Gastrocnemius medialis (tissue), 4 donors: ENCODE measurements at regions not wholly inside any gene's neighbourhood (a gene's known extent, or its start where the extent isn't known, plus 50 kb on each side); places are given as distances from the start of the nearest gene placed in this dataset.

Experiments used
- POLR2A ChIP-seq, 2 donors: fragments of 450-650 bp; IDR thresholded peaks; one replicate each; pipeline ENCODE4 v1.6.1; 2017; ENCODE audit warnings: antibody characterized with exemption in 2 of 2, mild to moderate bottlenecking in 2 of 2, moderate library complexity in 2 of 2
- TF ChIP-seq, protein P1 (sequence below), 5 experiments: fragments of 450-650 bp in 3 of 5; fragments of 200-600 bp in 2 of 5; sonication (generic) in 2 of 5; IDR thresholded peaks in 4 of 5; conservative IDR thresholded peaks in 1 of 5; 1 replicate in 4 of 5; 2 replicates in 1 of 5; pipeline ENCODE4 v1.5.1; 2016 to 2019; ENCODE audit warnings: antibody characterized with exemption in 5 of 5, mild to moderate bottlenecking in 3 of 5, moderate library complexity in 3 of 5

DNA sequence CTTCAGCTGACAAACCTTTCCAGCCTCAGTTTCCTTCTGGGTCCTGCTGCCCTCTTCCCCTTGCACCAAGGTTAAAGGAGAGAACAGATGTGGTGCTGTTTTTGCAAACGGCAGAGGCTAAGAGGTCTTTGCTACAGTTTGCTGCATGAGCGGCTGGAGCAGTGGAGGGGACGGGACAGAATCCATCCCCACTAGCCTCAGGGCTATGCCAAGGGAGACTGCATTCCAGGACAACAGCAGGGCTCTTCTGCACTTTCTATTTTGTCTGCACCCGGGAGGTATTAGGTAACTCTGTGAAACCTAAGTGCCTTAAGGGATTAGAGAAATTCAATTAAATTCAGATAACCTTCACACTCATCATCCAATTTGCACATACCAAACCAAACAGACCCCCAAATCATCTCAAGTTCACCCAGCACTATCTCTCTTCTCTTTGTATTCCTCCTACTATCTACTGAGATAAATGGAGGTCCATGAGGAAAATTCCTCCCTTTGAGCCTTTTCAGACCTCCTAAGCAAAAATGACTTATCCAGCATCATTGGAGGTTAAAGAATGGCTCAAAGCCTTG is 103.8 kb upstream of the VRK1 start:
- TF ChIP-seq, protein P1, sequence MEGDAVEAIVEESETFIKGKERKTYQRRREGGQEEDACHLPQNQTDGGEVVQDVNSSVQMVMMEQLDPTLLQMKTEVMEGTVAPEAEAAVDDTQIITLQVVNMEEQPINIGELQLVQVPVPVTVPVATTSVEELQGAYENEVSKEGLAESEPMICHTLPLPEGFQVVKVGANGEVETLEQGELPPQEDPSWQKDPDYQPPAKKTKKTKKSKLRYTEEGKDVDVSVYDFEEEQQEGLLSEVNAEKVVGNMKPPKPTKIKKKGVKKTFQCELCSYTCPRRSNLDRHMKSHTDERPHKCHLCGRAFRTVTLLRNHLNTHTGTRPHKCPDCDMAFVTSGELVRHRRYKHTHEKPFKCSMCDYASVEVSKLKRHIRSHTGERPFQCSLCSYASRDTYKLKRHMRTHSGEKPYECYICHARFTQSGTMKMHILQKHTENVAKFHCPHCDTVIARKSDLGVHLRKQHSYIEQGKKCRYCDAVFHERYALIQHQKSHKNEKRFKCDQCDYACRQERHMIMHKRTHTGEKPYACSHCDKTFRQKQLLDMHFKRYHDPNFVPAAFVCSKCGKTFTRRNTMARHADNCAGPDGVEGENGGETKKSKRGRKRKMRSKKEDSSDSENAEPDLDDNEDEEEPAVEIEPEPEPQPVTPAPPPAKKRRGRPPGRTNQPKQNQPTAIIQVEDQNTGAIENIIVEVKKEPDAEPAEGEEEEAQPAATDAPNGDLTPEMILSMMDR (IDR thresholded peaks at IDR 0.05 in 4 of 5, conservative IDR thresholded peaks at IDR 0.05 in 1 of 5): no peak
- TF ChIP-seq POLR2A (IDR thresholded peaks at IDR 0.05): no peak
